BE2C (cell line): ENCODE measurements at regions not wholly inside any gene's neighbourhood (a gene's known extent, or its start where the extent isn't known, plus 50 kb on each side); places are given as distances from the start of the nearest gene placed in this dataset.

Experiments used
- DNase-seq: peaks from one replicate; pipeline ENCODE4 v3.0.0-alpha.2; 2020
- H3K27me3 ChIP-seq: fragments of 250-450 bp; sonication (Bioruptor Pico); 2 replicates; pipeline ENCODE4 v1.5.1; 2020; ENCODE audit warnings: mild to moderate bottlenecking
- H3K36me3 ChIP-seq: fragments of 250-450 bp; sonication (Bioruptor Pico); 2 replicates; pipeline ENCODE4 v1.5.1; 2020; ENCODE audit warnings: mild to moderate bottlenecking
- H3K4me1 ChIP-seq: fragments of 250-450 bp; sonication (Bioruptor Pico); 2 replicates; pipeline ENCODE4 v1.5.1; 2020
- H3K4me3 ChIP-seq: 2 replicates; pipeline ENCODE4 v1.5.1; 2011; ENCODE audit warnings: low read depth, low read length
- H3K9me3 ChIP-seq: fragments of 250-450 bp; sonication (Bioruptor Pico); 2 replicates; pipeline ENCODE4 v1.5.1; 2020
- CTCF ChIP-seq: IDR thresholded peaks from 2 replicates; pipeline ENCODE4 v1.5.1; 2012; ENCODE audit warnings: mild to moderate bottlenecking, low read depth, low read length

DNA sequence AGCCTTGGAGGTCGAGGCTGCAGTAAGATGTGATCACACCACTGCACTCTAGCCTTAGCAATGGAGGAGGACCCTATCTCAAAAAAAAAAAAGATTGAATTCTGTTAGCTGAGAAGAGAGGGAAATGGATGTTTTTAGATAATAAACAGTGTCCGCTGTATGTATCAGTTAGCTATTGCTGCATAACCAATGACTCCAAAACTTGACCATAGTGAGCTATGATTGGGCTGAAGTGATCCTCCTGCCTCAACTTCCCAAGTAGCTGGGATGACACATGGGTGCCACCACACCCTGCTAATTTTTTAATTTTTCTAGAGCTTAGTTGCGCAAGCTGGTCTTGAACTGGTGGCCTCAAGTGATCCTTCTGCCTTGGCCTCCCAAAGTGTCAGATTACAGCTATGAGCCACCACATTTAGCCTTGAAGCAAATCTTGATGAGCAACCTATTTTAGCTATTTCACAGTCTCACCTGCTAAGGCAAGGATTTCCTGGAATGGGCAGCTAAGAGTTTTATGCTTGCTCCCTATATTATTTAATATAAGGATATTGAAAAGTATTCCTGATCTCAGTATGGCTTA is 68.3 kb upstream of the ATF7IP2 start:
- H3K4me1 ChIP-seq = no peaks in the 10 kb centered on the region
- TF ChIP-seq CTCF = no peak
- no peaks in the 10 kb centered on the region for H3K27me3 ChIP-seq
- H3K9me3 ChIP-seq = no peaks in the 10 kb centered on the region
- no peak overlapping the region for H3K4me3 ChIP-seq
- DNase-seq = no peak
- H3K36me3 ChIP-seq = no peaks in the 10 kb centered on the region

GRCh38 chr16:10318798-10319500 is 66.9 kb upstream of the ATF7IP2 start:
- TF ChIP-seq CTCF = no peak
- no peak for DNase-seq
- Histone ChIP-seq H3K4me1 (no peaks in the 10 kb centered on the region), H3K4me3 (no peak overlapping the region), H3K27me3 (no peaks in the 10 kb centered on the region), H3K9me3 (no peaks in the 10 kb centered on the region), H3K36me3 (no peaks in the 10 kb centered on the region)

DNA sequence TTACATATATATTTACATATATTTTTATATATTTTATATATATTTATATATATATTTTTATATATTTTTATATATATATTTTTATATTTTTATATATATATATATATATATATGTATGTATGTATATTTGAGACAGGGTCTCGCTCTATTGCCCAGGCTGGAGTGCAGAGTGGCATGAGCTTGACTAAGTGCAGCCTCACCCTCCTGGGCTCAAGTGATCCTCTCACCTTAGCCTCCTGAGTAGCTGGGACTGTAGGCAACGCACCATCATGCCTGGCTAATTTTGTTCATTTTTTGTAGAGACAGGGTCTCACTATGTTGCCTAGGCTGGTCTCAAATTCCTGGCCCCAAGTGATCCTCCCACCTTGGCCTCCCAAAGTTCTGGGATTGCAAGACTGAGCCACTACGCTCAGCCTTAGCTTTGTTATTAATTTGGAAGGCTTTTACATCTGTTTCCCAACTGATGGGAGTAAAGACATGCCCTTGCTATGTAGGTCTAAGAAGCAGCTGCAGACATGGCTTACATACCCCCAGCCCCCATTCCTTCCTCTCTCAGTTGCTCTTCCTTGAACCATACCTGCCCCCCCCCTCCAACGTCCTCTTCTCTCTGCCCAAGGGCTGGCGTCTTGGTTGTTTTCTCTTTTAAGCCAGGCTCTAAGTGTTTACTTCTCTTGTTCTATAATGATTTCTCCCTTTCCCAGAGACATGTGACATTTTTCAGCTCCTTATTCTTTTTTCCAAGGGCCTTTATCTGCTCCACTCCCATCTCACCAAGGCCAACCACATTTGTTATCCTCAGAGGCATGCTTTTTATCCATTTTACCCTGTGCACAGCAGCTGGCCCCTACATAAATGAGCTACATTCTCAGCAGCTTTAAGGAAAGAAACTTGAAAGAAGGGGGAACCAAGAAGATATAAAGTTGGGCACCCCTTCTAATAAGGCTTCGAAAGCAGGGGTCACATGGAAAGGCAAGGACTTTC is 64.2 kb upstream of the ATF7IP2 start:
- Histone ChIP-seq H3K4me1 (no peaks in the 10 kb centered on the region), H3K4me3 (no peak overlapping the region), H3K27me3 (no peaks in the 10 kb centered on the region), H3K9me3 (no peaks in the 10 kb centered on the region), H3K36me3 (no peaks in the 10 kb centered on the region)
- no peak for DNase-seq
- TF ChIP-seq CTCF = no peak

- no peaks in the 10 kb centered on the region for H3K4me1 ChIP-seq
- no peaks in the 10 kb centered on the region for H3K36me3 ChIP-seq
- no peaks in the 10 kb centered on the region for H3K27me3 ChIP-seq
- no peaks in the 10 kb centered on the region for H3K9me3 ChIP-seq
- DNase-seq = no peak
- TF ChIP-seq CTCF = no peak
- no peak overlapping the region for H3K4me3 ChIP-seq
Measured at GRCh38 chr16:10322723-10323527, 62.9 kb upstream of the ATF7IP2 start.

DNA sequence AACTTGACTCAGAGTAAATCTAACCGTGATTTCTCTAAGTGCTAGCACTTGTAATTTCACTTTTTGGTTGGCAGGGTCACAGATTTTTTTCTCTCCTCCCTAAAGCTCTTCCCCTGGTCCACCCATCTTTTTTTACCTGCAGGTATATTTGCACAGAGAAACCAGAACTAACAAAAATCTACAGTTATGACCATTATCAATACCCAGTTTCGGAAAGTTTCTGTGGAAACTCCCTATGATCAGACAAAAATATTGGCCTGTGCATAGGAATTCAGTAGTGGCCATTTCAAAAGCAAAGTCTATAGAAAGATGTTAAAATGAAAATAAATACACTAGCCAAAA is 62.4 kb upstream of the ATF7IP2 start:
- no peaks in the 10 kb centered on the region for H3K9me3 ChIP-seq
- no peaks in the 10 kb centered on the region for H3K4me1 ChIP-seq
- H3K36me3 ChIP-seq = no peaks in the 10 kb centered on the region
- no peaks in the 10 kb centered on the region for H3K27me3 ChIP-seq
- DNase-seq = no peak
- no peak for TF ChIP-seq CTCF
- no peak overlapping the region for H3K4me3 ChIP-seq
